ENCODE measurements at regions not wholly inside any gene's neighbourhood (a gene's known extent, or its start where the extent isn't known, plus 50 kb on each side); places are given as distances from the start of the nearest gene placed in this dataset.

DNA sequence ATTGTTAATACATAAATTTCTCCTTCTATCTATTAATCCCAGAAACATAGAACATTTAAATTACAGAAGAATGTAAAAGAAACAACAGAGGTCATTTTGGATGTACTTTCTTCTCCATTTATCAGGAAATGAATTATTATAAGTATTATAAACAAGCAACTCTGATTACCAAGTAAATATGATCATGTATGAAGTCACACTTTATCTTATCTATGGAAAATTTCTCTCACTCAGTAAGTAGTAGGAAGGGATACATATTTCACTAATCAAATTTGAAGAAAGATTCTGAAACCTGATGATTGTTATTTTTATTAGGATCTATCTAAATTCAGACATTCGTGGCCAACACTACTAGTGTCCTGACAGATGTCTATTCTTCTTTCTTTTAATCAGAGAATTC lies 770.7 kb downstream of the LTN1 start:
- 52% methylated on average over 1 of the region's 1 CpG for WGBS (ENCODE audit: low lambda C conversion rate, missing lambda C conversion rate)
- Histone ChIP-seq H3K36me3 (replicated peaks; ENCODE audit: insufficient read depth, low read depth) (no peaks in the 10 kb centered on the region), H3K4me1 (ENCODE audit: insufficient read depth) (no peaks in the 10 kb centered on the region), H3K79me2 (no peaks in the 10 kb centered on the region), H3K9me3 (ENCODE audit: low read depth) (no peaks in the 10 kb centered on the region), H3K4me3 (no peak overlapping the region), H3K4me2 (no peak overlapping the region), H3K27ac (no peak overlapping the region), H3K27me3 (no peaks in the 10 kb centered on the region), H3K9me2 (replicated peaks; ENCODE audit: insufficient read depth) (no peaks in the 10 kb centered on the region), H2AFZ (no peak overlapping the region), H4K20me1 (ENCODE audit: insufficient read depth, poor library complexity, severe bottlenecking) (no peaks in the 10 kb centered on the region)
- TF ChIP-seq EZH2 (IDR thresholded peaks at IDR 0.05; ENCODE audit: borderline replicate concordance) = no peak
- TF ChIP-seq CTCF (IDR thresholded peaks at IDR 0.05; ENCODE audit: poor library complexity) = no peak
- TF ChIP-seq EZH2phosphoT487 (IDR thresholded peaks at IDR 0.05; ENCODE audit: low read depth, severe bottlenecking, unreplicated experiment) = no peak
- no peak for DNase-seq (ENCODE audit: low spot score)

GRCh38 chr21:28220680-28221079 lies 772.0 kb downstream of the LTN1 start:
- Histone ChIP-seq H2AFZ (no peak overlapping the region), H4K20me1 (ENCODE audit: insufficient read depth, poor library complexity, severe bottlenecking) (no peaks in the 10 kb centered on the region), H3K27ac (no peak overlapping the region), H3K4me1 (ENCODE audit: insufficient read depth) (no peaks in the 10 kb centered on the region), H3K9me3 (ENCODE audit: low read depth) (no peaks in the 10 kb centered on the region), H3K27me3 (no peaks in the 10 kb centered on the region), H3K36me3 (replicated peaks; ENCODE audit: insufficient read depth, low read depth) (no peaks in the 10 kb centered on the region), H3K9me2 (replicated peaks; ENCODE audit: insufficient read depth) (no peaks in the 10 kb centered on the region), H3K4me2 (no peak overlapping the region), H3K4me3 (no peak overlapping the region), H3K79me2 (no peaks in the 10 kb centered on the region)
- TF ChIP-seq EZH2phosphoT487 (IDR thresholded peaks at IDR 0.05; ENCODE audit: low read depth, severe bottlenecking, unreplicated experiment) (no peak), CTCF (IDR thresholded peaks at IDR 0.05; ENCODE audit: poor library complexity) (no peak), EZH2 (IDR thresholded peaks at IDR 0.05; ENCODE audit: borderline replicate concordance) (no peak)
- WGBS (ENCODE audit: low lambda C conversion rate, missing lambda C conversion rate) = 73% methylated on average over 2 of the region's 2 CpGs
- no peak for DNase-seq (ENCODE audit: low spot score)

- H4K20me1 ChIP-seq (ENCODE audit: insufficient read depth, poor library complexity, severe bottlenecking) = no peaks in the 10 kb centered on the region
- no peaks in the 10 kb centered on the region for H3K27me3 ChIP-seq
- no peak overlapping the region for H3K4me3 ChIP-seq
- H2AFZ ChIP-seq = no peak overlapping the region
- H3K79me2 ChIP-seq = no peaks in the 10 kb centered on the region
- DNase-seq (ENCODE audit: low spot score) = peak; percentile 17
- H3K9me3 ChIP-seq (ENCODE audit: low read depth) = no peaks in the 10 kb centered on the region
- no peak overlapping the region for H3K27ac ChIP-seq
- no peaks in the 10 kb centered on the region for H3K4me1 ChIP-seq (ENCODE audit: insufficient read depth)
- TF ChIP-seq EZH2 (IDR thresholded peaks at IDR 0.05; ENCODE audit: borderline replicate concordance) (no peak), CTCF (IDR thresholded peaks at IDR 0.05; ENCODE audit: poor library complexity) (no peak), EZH2phosphoT487 (IDR thresholded peaks at IDR 0.05; ENCODE audit: low read depth, severe bottlenecking, unreplicated experiment) (no peak)
- no peaks in the 10 kb centered on the region for H3K36me3 ChIP-seq (replicated peaks; ENCODE audit: insufficient read depth, low read depth)
- no peaks in the 10 kb centered on the region for H3K9me2 ChIP-seq (replicated peaks; ENCODE audit: insufficient read depth)
- 100% methylated on average over 1 of the region's 1 CpG for WGBS (ENCODE audit: low lambda C conversion rate, missing lambda C conversion rate)
- H3K4me2 ChIP-seq = no peak overlapping the region
Observed at GRCh38 chr21:28216976-28217523, 775.6 kb downstream of the LTN1 start.
